GM12873 (cell line): ENCODE measurements at regions not wholly inside any gene's neighbourhood (a gene's known extent, or its start where the extent isn't known, plus 50 kb on each side); places are given as distances from the start of the nearest gene placed in this dataset.

Experiments used
- TF ChIP-seq, protein P1 (sequence below): IDR thresholded peaks from 2 replicates; pipeline ENCODE4 v1.5.1; 2012; ENCODE audit warnings: low read depth, mild to moderate bottlenecking, moderate library complexity, low read length, control low read depth; ENCODE audit not compliant: insufficient read depth; ENCODE audit errors: missing control alignments

DNA sequence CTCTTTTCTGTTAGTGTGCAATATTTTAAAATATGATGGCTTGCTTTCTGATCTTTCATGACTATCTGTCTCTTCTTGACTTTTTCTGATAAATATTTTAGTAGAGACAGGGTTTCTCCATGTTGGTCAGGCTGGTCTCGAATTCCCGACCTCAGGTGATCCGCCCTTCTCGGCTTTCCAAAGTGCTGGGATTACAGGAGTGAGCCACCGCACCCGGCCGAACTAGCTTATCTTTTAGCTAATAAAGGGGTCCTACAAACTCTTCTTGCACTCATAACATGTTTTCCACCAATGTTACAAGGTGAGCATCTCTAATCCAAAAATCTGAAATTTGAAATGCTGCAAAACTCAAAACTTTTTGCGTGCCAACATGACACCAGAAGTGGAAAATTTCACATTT is 535.2 kb upstream of the PCDH20 start:
- TF ChIP-seq, protein P1, sequence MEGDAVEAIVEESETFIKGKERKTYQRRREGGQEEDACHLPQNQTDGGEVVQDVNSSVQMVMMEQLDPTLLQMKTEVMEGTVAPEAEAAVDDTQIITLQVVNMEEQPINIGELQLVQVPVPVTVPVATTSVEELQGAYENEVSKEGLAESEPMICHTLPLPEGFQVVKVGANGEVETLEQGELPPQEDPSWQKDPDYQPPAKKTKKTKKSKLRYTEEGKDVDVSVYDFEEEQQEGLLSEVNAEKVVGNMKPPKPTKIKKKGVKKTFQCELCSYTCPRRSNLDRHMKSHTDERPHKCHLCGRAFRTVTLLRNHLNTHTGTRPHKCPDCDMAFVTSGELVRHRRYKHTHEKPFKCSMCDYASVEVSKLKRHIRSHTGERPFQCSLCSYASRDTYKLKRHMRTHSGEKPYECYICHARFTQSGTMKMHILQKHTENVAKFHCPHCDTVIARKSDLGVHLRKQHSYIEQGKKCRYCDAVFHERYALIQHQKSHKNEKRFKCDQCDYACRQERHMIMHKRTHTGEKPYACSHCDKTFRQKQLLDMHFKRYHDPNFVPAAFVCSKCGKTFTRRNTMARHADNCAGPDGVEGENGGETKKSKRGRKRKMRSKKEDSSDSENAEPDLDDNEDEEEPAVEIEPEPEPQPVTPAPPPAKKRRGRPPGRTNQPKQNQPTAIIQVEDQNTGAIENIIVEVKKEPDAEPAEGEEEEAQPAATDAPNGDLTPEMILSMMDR, result no peak

DNA sequence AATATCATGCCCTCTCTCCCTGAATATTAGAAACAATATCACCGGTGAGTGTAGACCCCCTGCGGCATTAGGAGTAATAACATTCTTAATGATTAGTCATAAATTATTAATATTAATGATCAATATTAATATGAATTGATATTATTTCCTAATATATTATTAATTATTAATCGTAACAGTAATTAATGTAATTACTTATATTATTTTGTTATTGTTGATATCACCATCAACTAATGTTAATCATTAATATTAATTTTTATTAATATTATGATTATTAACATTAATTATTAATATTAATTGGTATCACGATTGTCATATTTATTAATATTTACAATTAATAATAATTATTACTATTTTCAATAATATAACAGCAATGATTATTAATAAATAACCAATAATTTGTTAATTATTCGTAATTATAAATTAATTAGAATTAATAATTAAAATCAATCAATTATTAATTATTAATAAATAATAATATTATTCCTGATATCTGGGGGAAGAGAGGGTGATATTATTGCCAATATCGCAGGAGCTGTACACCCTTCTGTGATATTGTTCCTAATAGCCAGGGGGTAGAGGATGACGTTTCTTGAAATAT is 528.8 kb upstream of the PCDH20 start:
- TF ChIP-seq, protein P1, result no peak

DNA sequence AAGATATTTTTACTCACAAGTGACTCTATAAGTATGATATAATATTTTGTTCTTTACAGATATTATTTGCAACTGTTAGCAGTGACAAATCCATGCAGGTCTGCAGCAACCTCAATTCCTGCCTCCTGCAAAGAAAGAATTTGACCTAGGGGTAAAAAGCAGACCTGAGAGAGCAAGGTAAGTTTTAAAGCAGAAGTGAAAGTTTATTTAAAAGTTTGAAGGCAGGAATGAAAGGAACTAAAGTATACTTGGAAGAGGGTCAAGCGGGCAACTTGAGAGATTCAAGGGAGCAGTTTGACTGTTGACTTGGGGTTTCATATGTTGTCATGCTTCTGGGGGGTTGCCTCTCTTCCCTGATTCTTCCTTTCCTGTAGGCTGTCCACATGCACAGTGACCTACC is 520.1 kb upstream of the PCDH20 start:
- TF ChIP-seq, protein P1, result no peak

DNA sequence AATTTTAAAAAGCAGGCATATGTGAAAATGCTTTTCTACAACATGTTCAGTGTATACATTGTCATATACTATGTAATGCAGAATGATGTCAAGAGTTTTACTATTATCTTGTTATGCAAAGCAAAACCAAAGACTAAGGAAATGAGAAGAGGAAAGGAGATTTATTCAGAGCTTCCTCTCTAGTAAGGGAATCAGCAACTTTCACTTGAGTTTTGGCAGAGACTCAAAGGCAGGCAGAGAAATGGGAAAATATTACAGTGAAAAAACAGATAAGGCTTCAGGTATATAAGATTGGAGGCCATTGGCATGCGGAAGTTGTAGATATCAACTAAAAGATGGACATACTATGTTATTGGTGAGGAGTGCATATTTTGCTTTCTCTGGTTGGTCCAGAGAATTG is 512.0 kb upstream of the PCDH20 start:
- TF ChIP-seq, protein P1, result no peak

DNA sequence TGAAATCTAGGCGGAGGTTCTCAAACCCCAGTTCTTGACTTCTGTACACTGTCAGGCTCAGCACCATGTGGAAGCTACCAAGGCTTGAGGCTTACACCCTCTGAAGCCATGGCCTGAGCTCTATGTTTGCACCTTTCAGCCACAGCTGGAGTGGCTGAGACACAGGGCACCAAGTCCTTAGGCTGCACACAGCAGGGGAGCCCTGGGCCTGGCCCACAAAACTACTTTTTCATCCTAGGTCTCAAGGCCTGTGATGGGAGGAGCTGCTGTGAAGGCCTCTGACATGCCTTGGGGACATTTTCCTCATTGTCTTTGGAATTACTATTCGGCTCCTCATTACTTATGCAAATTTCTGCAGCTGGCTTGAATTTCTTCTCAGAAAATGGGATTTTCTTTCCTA is 503.2 kb upstream of the PCDH20 start:
- TF ChIP-seq, protein P1, result no peak

DNA sequence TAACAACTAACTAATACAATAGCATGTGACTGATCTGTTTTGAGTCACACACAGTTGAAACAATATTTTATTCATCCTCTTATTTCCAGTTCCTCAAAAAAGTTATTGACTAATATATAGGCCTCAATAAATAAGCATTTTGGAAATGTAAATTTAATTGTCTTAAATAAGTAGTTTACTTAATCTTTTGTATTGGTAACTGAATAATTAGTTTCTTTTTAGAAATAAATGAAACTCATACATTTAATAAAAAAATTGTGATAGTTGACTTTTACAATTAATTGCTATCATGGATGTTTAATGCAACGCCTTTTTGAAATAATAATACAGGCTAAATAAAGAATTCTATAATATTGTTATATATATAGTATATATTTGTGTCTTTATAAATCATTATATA is 500.8 kb upstream of the PCDH20 start:
- TF ChIP-seq, protein P1, result no peak

DNA sequence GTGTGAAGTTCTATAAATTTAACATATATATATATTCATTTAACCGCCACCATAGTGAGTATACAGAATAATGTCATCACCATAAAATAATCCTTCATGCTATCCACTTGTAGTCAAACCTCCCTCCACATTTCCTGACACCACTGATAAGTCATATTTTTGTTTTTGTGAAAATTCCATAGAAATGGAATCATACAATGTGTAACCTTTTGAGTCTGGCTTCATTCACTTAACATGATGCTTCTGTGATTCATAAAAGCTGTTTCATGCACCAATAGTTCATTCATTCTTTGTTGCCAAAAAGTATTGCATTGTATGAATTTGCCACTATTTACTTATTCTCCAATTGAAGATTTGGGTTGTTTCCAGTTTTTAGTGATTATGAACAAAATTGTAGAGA is 497.5 kb upstream of the PCDH20 start:
- TF ChIP-seq, protein P1, result no peak
